HG03039 (cell line): ENCODE measurements at regions not wholly inside any gene's neighbourhood (a gene's known extent, or its start where the extent isn't known, plus 50 kb on each side); places are given as distances from the start of the nearest gene placed in this dataset.
"Not testable (repeated sequence)": the region's sequence is repeated elsewhere in the genome, so short reads cannot be mapped to it uniquely, and the experiment has no call there.

Source experiments
- ATAC-seq: cut with Tn5 transposase; IDR thresholded peaks from one replicate; pipeline ENCODE4 v1.9.1; 2021; ENCODE audit warnings: mild to moderate bottlenecking, moderate library complexity; ENCODE audit not compliant: unreplicated experiment

DNA sequence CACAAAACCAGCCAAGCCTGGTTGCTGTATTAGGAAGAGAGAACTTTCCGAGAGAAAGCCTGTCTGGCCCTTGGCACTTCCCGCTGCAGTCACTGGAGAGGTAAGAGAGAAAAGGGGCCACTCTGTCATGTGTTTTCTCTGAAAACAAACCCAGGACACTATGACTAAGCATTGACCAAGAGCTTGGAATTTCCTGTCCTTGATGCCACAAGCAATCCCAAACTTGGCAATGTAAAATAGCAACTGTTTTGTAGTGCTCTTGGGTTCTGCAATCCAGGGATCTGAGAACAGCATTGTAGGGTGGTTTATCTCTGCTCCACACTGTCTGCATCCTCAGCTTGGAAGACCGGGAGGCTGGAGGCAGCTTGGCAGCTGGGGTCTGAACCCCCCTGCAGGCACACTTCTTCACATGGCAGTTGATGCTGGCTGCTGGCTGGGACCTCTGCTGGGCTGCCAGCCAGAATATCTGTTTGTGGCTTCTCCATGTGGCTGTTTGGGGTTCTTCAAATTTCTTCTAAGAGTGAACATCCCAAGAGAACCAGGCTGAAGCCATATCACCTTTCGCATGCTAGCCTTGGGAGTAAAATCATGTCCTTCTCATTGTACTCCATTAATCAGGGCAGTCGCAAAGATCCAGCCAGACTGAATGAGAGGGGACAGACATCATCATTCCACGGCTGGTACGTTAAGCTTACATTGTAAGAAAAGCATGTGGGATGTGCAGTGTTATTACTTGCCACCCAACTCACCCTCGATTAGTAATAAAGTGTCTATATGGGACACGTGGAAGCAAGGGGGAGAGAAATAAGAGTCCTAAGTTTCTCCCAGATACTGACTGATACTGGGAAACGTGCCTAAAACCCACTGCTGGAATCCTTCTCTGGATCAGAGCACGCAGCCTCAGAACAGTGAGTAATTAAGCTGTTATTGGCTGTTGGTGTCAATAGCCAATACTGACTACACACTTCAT is 537.4 kb upstream of the B3GAT1 start:
- no peak for ATAC-seq

DNA sequence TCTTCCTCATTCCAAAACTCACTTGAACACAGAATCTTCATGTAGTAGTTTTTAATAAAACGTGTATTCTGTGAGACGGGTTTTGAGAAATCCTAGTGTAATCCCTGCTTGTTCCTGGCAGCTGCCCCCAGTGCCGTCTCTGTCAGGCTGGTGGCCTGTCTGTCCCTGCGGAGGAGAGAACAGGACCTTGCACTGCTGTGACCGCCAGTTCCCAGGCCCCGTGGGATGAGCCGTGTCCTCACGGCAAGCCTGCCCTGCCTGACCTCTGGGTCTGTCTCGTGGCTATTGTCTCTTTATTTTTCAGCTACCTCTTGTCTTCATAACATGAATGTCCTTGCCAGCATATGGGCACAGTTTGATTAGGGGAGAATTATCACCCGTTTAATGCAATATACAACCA is 535.5 kb upstream of the B3GAT1 start:
- ATAC-seq, result no peak

DNA sequence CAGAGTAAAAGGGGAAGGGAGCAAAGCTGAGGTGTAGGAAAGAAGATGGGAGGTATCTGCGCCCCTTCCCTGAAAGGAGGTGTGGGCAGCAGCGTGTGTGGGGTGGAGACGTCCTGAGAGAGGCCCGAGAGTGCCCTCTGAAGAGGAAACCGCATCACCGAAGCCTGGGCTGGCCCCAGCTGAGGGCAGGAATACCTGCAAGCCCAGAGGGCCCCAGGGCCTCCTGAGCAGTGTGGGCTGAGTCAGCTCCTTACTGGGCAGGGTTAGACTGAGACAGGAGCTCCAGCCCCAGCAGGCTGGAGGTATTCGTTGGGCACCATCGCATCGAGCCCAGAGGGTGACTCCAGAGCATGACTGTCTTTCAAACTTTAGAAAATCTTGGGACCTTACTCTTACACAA is 534.0 kb upstream of the B3GAT1 start:
- no peak for ATAC-seq

DNA sequence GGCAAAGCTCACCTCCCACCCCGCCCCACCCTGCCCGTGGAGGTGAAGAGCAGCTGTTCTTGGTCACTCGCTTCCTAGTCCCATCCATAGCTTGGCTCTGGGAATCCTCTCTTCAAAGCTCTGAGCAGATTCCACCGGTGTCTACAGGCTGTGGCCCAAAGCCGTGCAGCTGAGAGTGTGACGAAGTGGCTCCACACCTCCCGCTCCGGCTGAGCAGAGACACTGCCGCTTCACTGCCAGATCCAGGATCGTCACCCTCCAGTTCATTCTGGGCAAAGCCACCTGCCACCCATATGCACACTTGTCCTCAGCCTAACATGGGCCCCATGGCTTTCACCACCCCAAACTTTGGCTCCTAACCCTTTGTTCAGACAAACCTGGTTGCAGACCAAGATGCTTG is 532.9 kb upstream of the B3GAT1 start:
- no peak for ATAC-seq

DNA sequence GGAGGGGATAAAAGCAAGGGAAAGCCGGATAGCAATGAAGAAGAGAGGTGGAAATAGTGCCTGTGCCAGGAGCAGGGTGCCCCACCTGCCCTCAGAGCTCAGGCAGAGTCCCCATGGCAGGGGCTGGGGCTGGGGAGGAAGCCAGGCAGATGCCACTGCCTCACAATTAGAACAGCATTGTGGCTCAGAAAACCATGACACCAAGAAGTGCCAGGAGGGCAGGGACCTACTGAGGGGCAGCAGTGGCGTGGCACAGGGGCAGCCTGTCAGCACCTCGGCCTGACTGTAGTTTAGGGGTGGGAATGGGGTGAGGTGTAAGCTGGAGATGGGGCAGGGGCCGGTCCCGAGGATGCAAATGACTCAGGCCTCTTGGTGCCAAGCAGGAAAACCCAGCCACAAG is 532.1 kb upstream of the B3GAT1 start:
- ATAC-seq, result no peak

DNA sequence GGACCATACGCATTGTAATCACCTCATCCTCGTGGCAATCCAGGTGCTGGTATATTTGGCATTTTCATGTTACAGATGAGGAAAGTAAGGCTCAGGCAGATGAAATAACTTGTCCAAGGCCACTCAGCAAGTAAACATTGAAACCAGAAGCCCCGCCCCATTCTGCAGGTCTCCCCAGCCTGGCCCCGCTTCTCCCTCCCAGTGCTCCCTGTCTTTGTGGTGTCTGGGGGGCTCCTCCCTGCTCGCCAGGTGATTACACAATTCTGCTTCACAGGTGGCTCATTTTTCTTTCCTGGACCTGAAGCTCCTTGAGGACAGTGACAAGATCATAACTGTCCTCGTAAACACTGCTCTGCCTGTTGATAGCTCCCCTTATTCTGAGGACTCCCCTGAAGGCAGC is 531.5 kb upstream of the B3GAT1 start:
- no peak for ATAC-seq

DNA sequence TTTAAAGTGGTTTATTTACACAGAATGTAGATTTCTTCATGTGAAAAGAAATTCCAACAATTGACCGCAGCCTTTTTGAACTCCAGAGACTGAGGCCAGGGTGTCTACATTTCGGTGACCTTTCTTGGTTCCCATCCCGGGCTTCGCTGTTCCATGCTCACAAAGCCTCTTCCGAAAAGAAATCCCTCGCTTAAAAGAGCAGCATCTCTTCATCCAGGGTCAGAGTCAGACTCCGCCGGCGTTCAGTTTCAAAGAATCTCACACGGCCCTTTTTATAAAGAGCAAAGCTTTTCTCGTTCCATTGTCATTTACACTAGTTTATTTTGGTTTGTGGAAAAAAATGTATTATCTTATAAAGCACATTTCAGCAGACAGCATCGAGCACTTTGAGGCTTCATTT is 530.6 kb upstream of the B3GAT1 start:
- ATAC-seq, result no peak

DNA sequence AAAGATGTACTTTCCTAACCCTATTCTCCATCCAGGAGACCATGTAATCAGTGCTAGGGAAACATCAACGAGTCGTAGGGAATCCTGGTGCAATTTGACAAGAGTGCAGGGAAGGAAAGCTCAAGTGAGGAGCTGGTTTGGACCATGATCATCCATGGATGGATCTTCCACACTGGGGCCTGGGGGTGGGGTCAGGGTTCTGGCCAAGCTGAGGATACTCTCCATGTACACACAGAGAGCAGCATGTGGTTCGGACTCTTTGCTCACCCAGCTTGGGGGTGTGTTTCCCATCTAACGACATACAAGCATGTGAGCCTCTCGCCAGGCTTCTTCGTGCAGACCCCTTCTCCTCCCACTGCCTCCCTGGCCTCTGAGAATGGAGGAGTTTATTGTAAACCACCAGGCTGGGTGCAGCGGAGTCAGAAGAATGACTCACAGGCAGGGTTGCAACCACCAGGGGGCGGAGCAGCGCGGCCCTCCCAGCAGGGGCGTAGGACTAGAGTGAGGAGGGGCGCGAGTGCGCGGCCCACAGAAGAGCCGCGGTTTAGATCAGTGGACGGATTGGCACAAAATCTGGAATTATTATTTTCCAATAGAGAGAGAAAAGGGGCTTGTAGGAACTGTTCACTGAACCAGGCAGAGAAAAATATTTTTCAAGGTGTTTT is 530.0 kb upstream of the B3GAT1 start:
- not testable (repeated sequence) for ATAC-seq

DNA sequence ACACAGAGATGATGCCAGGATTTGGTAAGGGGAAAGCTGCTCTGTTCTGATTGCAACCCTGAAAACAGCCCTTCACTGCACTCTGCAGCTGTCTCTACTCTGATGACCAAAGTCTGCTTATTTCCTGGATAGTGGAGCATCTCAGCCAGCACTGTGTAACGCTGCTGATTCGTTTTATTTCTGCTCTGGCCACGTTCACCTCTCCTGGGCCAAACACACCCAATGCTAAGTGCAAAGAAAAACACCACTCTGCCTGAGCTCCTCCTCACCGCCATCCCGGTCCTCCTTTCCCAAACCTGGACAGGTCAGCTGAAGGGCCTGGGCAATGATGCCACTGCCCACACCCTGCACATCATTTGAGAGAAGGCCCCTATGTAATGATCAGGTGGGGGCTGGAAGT is 529.3 kb upstream of the B3GAT1 start:
- ATAC-seq, result no peak

DNA sequence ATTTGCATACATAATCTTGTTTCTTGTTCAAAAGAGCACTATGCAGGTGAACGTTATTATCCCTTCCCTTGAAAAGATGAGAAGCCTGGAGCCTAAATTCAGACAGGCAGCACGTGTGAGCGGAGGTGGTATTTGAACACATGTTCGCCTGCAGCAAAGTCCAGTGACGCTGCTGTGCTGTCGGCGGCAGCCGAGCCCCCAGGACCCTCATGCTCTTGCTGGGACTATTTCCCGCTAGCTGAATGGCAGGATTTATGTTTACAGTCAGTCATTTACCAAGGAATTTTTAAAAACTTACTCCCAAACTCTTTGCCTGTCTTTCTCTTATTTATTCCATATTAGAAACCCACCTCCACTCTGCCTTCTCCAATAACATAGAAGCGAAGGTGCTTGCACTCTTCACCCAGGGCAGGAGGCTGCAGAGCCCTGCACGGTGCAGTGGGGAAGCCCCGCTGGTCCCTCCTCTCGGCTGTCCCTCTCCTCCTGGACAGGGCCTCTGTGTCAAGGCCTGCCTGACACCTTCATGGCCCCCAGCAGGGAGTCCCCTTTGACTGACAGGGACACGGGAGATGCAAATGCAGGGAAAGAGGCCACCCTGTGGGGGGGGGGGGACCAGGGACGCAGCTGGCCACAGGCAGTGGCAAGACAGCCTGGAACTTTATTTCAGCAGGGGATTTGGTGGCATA is 528.5 kb upstream of the B3GAT1 start:
- no peak for ATAC-seq

DNA sequence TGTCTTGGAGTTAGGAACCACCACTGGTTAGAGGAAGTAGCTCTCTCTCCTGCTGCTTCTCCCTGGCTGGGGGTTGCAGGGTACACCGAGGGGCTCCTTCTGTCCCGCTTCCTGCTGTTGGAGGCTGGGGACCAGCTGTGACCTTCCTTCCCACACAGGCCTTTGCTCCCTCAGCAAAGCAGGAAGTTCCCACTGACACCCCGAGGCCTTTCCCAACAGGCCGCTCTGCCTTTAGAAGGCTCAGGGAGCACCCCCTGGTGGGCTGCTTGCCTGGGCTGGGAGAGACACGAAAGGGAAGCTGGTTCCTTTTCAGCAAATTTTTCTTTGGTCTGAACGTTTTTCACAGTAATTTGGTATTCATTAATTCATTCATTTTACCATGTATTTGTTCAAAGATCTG is 527.9 kb upstream of the B3GAT1 start:
- no peak for ATAC-seq

DNA sequence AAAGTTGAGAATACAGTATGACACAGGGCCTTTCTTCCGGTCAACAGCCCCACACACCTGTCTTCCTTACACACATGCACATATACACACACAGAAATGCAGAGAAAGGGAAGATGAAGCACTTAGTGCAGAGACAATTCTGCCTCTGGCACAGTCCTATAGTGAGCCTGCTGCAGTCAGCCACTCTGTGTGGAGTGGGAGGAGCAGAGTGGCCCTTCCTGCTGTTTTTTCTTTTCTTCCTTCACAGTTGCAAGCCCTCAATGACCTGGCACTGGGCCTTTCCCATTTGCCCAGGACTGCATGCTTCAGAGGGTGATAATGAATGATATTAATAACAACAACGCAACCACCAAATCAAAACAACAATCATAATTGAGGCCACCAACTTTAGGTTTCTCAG is 527.0 kb upstream of the B3GAT1 start:
- no peak for ATAC-seq

DNA sequence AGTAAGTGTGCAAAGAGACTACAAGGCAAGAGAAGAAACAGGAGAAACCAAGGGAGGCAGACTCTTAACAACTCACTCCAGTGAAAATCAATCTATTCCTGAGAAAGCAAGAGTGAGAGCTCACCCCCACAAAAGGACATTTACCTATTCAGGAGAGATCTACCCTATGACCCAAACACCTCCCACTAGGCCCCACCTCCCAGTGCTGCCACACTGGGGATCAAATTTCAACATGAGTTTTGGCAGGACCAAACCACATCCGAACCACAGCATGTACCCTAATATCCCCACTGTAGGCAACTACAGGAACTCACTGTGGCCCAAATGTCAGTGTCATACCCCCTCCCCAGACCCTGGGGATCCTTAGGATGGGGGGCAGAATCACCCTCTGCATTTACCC is 526.2 kb upstream of the B3GAT1 start:
- ATAC-seq, result no peak

DNA sequence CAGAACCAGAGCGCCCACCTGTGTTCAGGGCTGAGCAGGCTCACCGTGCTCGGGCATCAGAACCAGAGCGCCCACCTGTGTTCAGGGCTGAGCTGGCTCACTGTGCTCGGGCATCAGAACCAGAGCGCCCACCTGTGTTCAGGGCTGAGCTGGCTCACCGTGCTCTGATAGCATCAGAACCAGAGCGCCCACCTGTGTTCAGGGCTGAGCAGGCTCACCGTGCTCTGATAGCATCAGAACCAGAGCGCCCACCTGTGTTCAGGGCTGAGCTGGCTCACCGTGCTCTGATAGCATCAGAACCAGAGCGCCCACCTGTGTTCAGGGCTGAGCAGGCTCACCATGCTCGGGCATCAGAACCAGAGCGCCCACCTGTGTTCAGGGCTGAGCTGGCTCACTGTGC is 525.2 kb upstream of the B3GAT1 start:
- ATAC-seq, result not testable (repeated sequence)

DNA sequence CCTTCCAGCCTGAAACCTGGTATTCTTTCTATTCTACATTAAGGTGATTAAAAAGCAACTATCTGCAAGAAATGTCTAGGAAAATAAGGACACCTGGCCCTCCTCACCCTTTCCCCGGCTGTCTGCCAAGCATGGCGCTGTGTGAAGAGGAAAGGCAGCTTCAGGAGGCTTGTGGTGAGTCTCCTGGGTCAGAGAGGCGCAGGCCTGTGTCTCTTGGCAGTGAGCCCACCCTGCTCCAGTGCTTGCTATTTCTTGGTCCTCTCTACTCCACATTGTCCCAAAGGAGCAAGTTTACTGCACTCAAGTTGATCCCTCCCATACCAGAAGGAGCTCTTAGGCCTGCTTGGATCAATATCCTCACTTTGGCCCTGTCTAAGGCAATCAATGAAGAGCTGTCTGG is 520.7 kb upstream of the B3GAT1 start:
- no peak for ATAC-seq

DNA sequence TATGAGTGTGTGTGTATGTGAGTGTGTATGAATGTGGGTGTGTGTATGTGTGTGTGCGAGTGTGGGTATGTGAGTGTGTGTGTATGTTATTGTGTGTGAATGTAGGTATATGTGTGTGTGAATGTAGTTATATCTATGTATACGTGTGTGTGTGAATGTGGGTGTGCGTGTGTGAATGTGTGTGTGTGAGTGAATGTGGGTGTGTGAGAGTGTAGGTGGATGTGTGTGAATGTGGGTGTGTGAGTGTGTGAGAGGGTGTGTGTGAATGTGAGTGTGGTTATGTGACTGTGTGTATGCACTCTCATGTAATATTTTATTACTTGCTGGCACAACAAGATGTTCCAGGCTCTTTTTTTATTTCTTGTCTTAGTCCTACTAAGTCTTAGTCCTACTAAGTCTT is 513.4 kb upstream of the B3GAT1 start:
- ATAC-seq, result no peak

DNA sequence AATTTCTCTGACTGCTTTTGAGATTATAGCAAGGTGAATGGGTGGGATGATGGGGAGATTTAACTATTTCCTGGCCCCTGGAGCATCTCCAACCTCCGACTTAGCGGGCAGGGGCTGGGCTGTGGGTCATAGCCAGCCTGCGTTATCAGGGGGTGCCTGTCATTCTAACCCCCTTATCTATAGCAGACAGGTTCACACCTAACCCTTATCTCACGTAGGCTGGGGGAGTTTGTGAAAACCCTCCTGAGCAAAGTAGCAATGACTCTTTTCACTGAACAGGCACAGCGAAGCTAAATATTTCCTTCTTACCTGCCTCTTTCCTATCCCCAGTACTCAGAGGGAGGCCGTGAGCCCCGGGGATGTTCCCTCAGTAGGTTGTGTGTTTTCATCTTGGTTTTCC is 511.4 kb upstream of the B3GAT1 start:
- ATAC-seq, result no peak

DNA sequence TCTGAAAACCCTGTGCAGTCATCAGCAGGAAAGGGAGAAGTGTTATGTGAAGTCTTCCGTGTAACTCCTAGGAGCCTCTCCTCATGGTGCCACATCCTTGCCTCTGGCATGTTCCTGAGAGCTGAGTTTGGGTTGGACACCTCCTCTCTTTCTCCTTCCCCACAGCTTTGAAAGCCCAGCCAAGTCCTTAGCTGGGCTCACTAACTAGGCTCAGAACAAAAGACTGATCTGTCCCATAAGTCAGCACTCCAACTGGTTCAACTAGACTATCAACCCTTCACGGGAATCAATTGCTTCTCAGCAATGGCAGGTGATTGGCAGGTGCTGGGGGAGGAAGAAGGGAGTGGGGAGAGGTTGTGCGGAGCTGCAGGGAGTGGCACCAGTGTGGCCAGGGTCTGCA is 509.9 kb upstream of the B3GAT1 start:
- no peak for ATAC-seq

DNA sequence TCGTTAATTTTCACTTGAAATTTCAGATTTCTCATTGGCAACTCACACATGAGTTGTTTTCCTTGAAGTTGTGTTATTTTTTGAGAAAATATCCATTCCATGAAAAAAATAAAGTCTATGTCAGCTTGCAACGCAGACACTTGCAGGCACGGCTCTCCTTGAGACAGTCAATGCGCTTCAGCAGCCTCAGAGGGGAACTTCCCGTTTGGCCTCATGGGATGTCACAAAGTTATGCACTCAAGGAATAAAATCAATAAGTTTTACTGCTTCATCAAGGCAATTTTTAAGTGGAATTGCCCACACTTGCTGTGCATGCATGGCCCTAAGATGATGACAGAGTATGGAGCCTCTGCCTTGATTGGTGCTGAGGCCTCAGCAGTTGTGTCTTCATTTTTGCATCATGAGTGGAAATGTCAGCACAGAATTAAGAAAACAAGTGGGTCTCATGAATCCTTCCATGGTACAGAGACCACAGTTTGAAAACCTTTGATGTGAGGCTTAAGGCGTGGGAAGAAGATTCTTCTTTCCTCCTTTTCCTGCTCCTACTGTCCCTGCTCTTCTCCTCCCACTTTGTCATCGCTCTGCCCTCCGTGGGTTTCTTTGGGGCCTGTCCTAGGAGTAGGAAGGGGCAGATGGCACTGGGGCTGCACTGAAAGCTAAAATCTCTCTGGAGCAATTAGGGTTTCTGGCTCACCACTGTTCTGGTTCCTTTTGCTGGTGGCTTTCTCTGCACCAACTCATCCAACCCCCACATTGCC is 509.0 kb upstream of the B3GAT1 start:
- no peak for ATAC-seq

DNA sequence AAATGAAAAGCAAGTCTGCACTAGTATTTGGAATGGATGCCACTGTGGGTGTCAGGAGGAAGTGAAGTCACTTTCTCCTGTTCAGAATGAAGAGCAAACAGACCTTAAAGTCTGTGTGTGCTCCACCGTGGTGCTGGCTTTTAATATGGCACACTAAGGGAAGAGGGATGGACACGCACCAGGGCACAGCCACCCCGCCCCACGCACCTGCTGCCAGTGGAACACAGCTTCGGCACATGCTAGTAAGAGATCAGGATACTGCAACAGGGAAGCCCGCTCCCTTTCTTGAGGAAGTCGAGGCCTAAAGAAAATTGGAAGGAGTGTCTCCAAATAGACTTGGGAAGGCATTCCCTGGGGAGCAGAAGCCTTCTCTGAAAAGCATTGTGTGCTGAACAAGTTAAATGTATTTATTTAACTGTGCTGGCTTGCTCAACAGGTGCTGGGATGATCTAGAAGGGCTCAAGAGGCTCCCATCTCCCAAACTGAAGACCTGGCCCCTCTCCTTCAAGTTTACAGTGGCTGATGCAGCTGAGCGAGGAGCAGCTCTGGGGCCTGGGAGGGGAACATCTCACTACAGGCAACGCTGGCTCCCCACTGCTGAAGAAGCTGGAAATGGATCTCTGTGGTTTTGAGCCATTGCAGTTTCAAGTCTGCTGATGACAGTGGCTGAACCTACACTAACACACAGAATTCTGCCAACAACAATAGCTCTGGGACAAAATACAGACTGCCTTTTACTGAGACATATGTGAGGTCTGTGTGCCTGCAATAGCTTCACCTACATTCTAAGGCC is 504.6 kb upstream of the B3GAT1 start:
- ATAC-seq, result no peak
